SK-N-SH (cell line): ENCODE measurements at regions not wholly inside any gene's neighbourhood (a gene's known extent, or its start where the extent isn't known, plus 50 kb on each side); places are given as distances from the start of the nearest gene placed in this dataset.

Experiments used
- CTCF ChIA-PET: fragments of 300-600, 350-600 bp; formaldehyde crosslinking; extraction: SDS; loops from one replicate; lab custom pipeline; 2021; lab: Yijun Ruan, JAX
- POLR2A ChIA-PET: fragments of 350-600 bp; sonication (Branson Sonifier 250); formaldehyde crosslinking; extraction: SDS; loops from one replicate; lab custom pipeline; 2020; ENCODE audit warnings: antibody characterized with exemption, inconsistent platforms; lab: Yijun Ruan, JAX
- DNase-seq: peaks from one replicate; pipeline ENCODE4 v3.0.0; 2012
- H2AFZ ChIP-seq: fragments of 200-600 bp; sonication (generic); 2 replicates; pipeline ENCODE4 v1.8.1; 2016; ENCODE audit warnings: antibody characterized with exemption, mild to moderate bottlenecking, low read depth
- H3F3A ChIP-seq: fragments of 200-600 bp; sonication (generic); replicated peaks from 2 replicates; pipeline ENCODE3; 2016; ENCODE audit warnings: antibody characterized with exemption, mild to moderate bottlenecking; ENCODE audit not compliant: insufficient read depth
- H3K27ac ChIP-seq, 2 experiments: fragments of 200-500 bp in 1 of 2; fragments of 200-600 bp in 1 of 2; sonication (Bioruptor generic) in 1 of 2; sonication (generic), shearing (Covaris generic) in 1 of 2; 2 replicates each; pipeline versions ENCODE4 v1.5.1 to v1.6.1; 2014 to 2016; ENCODE audit warnings: low read depth in 2 of 2, inconsistent platforms in 1 of 2, low read length in 1 of 2, mild to moderate bottlenecking in 1 of 2, mixed read lengths in 1 of 2
- H3K27me3 ChIP-seq: fragments of 200-600 bp; sonication (generic), shearing (Covaris generic); 2 replicates; pipeline ENCODE4 v1.6.1; 2016; ENCODE audit warnings: mixed run types; ENCODE audit not compliant: insufficient read depth
- H3K36me3 ChIP-seq, 2 experiments: fragments of 200-500 bp in 1 of 2; fragments of 200-600 bp in 1 of 2; sonication (Bioruptor generic) in 1 of 2; sonication (generic) in 1 of 2; replicated peaks in 1 of 2; 2 replicates each; pipeline versions ENCODE3 to v1.5.1; 2014 to 2016; ENCODE audit warnings: low read length in 1 of 2, mild to moderate bottlenecking in 1 of 2; ENCODE audit not compliant: insufficient read depth in 2 of 2, control insufficient read depth in 1 of 2
- H3K4me1 ChIP-seq, 2 experiments: fragments of 200-500 bp in 1 of 2; fragments of 200-600 bp in 1 of 2; sonication (Bioruptor generic) in 1 of 2; sonication (generic), shearing (Covaris generic) in 1 of 2; 2 replicates each; pipeline versions ENCODE4 v1.5.1 to v1.6.1; 2014 to 2016; ENCODE audit warnings: low read depth in 1 of 2, low read length in 1 of 2, mixed run types in 1 of 2; ENCODE audit not compliant: insufficient read depth in 2 of 2, control insufficient read depth in 1 of 2
- H3K4me2 ChIP-seq: fragments of 200-600 bp; sonication (generic), shearing (Covaris generic); 2 replicates; pipeline ENCODE4 v1.6.1; 2017; ENCODE audit warnings: mixed run types
- H3K4me3 ChIP-seq, 2 experiments: fragments of 200-500 bp in 1 of 2; fragments of 200-600 bp in 1 of 2; sonication (Bioruptor generic) in 1 of 2; sonication (generic), shearing (Covaris generic) in 1 of 2; 2 replicates each; pipeline versions ENCODE4 v1.5.1 to v1.8.1; 2014 to 2016; ENCODE audit warnings: low read depth in 2 of 2, inconsistent platforms in 1 of 2, low read length in 1 of 2, mild to moderate bottlenecking in 1 of 2, mixed read lengths in 1 of 2, moderate library complexity in 1 of 2
- H3K79me2 ChIP-seq: fragments of 200-600 bp; sonication (generic); 2 replicates; pipeline ENCODE4 v1.8.1; 2017; ENCODE audit warnings: mild to moderate bottlenecking; ENCODE audit not compliant: insufficient read depth
- H3K9ac ChIP-seq: fragments of 200-600 bp; sonication (generic); 2 replicates; pipeline ENCODE4 v1.6.1; 2017; ENCODE audit warnings: mixed run types
- H3K9me2 ChIP-seq: fragments of 200-600 bp; sonication (generic); 2 replicates; pipeline ENCODE4 v1.6.1; 2017; ENCODE audit warnings: mixed run types
- H3K9me3 ChIP-seq: fragments of 200-600 bp; sonication (generic); 2 replicates; pipeline ENCODE4 v1.6.1; 2017; ENCODE audit warnings: mixed run types, mild to moderate bottlenecking, moderate library complexity
- H4K20me1 ChIP-seq: fragments of 200-600 bp; sonication (generic); 2 replicates; pipeline ENCODE4 v1.6.1; 2017; ENCODE audit warnings: mild to moderate bottlenecking, mixed run types; ENCODE audit not compliant: insufficient read depth
- CHD2 ChIP-seq: fragments of 150-350 bp; IDR thresholded peaks from 2 replicates; pipeline ENCODE4 v1.6.1; 2018; ENCODE audit warnings: low read length; ENCODE audit not compliant: partially characterized antibody
- CTCF ChIP-seq: fragments of 200-600 bp; sonication (generic); IDR thresholded peaks from 2 replicates; pipeline ENCODE4 v1.6.1; 2017; ENCODE audit warnings: antibody characterized with exemption, mild to moderate bottlenecking, moderate library complexity
- ELF1 ChIP-seq: IDR thresholded peaks from 2 replicates; pipeline ENCODE4 v1.4.0; 2012
- EP300 ChIP-seq, 2 experiments: IDR thresholded peaks; 2 replicates each; pipeline versions ENCODE4 v1.4.0 to v1.6.1; 2012; ENCODE audit warnings: borderline replicate concordance in 1 of 2, low read depth in 1 of 2, low read length in 1 of 2
- FOXM1 ChIP-seq: IDR thresholded peaks from 2 replicates; pipeline ENCODE4 v1.4.0; 2012; ENCODE audit warnings: low read depth, mild to moderate bottlenecking
- GABPA ChIP-seq: IDR thresholded peaks from 2 replicates; pipeline ENCODE4 v1.4.0; 2012; ENCODE audit warnings: low read depth, mild to moderate bottlenecking
- IRF3 ChIP-seq: fragments of 150-350 bp; IDR thresholded peaks from 2 replicates; pipeline ENCODE4 v1.6.1; 2016; ENCODE audit warnings: mild to moderate bottlenecking, low read depth, low read length
- JUND ChIP-seq: IDR thresholded peaks from 2 replicates; pipeline ENCODE4 v1.4.0; 2012
- MEF2A ChIP-seq: IDR thresholded peaks from 2 replicates; pipeline ENCODE4 v1.4.0; 2012; ENCODE audit warnings: low read depth, borderline replicate concordance
- NFIC ChIP-seq: IDR thresholded peaks from 2 replicates; pipeline ENCODE4 v1.4.0; 2012; ENCODE audit warnings: borderline replicate concordance
- PBX3 ChIP-seq: IDR thresholded peaks from 2 replicates; pipeline ENCODE4; 2012
- POLR2AphosphoS5 ChIP-seq: IDR thresholded peaks from 2 replicates; pipeline ENCODE4 v1.6.1; 2012; ENCODE audit warnings: low read depth, low read length
- RAD21 ChIP-seq: IDR thresholded peaks from 2 replicates; pipeline ENCODE4 v1.6.1; 2012; ENCODE audit warnings: mild to moderate bottlenecking, low read length
- SMC3 ChIP-seq: IDR thresholded peaks from 2 replicates; pipeline ENCODE4 v1.6.1; 2012; ENCODE audit warnings: low read depth, low read length, improper control_type of control experiment
- USF2 ChIP-seq: fragments of 150-350 bp; IDR thresholded peaks from 2 replicates; pipeline ENCODE4 v1.6.1; 2017; ENCODE audit warnings: antibody characterized with exemption, low read length, low read depth, borderline replicate concordance
- YY1 ChIP-seq: IDR thresholded peaks from 2 replicates; pipeline ENCODE4 v1.4.0; 2012; ENCODE audit warnings: low read depth, mild to moderate bottlenecking
- ZBTB33 ChIP-seq: IDR thresholded peaks from 2 replicates; pipeline ENCODE4 v1.4.0; 2012; ENCODE audit warnings: low read depth, borderline replicate concordance
- WGBS: methylation state at CpG from one replicate; pipeline ENCODE4 v1.1.6; 2017; ENCODE audit warnings: low lambda C conversion rate; 5-methylcytosine and 5-hydroxymethylcytosine counted together

GRCh38 chr6:100262086-100262485 lies 202.6 kb downstream of the SIM1 start:
- POLR2A ChIA-PET: no interaction called here
- Histone ChIP-seq H3K27me3 (no peaks in the 10 kb centered on the region), H3K4me3 (no peak overlapping the region), H3K4me2 (no peak overlapping the region), H3K9ac (no peak overlapping the region), H3K4me1 (no peaks in the 10 kb centered on the region; a peak in 1 of 4 replicates), H3K36me3 (no peaks in the 10 kb centered on the region), H3K9me3 (no peaks in the 10 kb centered on the region), H2AFZ (no peak overlapping the region), H3K79me2 (no peaks in the 10 kb centered on the region), H3K27ac (no peak overlapping the region), H3K9me2 (no peaks in the 10 kb centered on the region), H3F3A (peaks cover 4% of the 10 kb centered on the region), H4K20me1 (no peaks in the 10 kb centered on the region)
- TF ChIP-seq POLR2AphosphoS5 (no peak), ELF1 (no peak), GABPA (no peak), RAD21 (no peak), NFIC (no peak), YY1 (no peak), SMC3 (no peak), CTCF (no peak), JUND (no peak), ZBTB33 (no peak), IRF3 (no peak), PBX3 (no peak), MEF2A (no peak), CHD2 (no peak), EP300 (IDR thresholded peaks at IDR 0.05; ENCODE audit: borderline replicate concordance in 1 of 2, low read depth in 1 of 2, low read length in 1 of 2) (no peak), FOXM1 (no peak), USF2 (no peak)
- 39% methylated on average over 4 of the region's 4 CpGs for WGBS
- CTCF ChIA-PET: no interaction called here
- no peak for DNase-seq
